GM04504 (cell line): ENCODE measurements at regions not wholly inside any gene's neighbourhood (a gene's known extent, or its start where the extent isn't known, plus 50 kb on each side); places are given as distances from the start of the nearest gene placed in this dataset.

Experiments used
- DNase-seq: peaks from one replicate; pipeline ENCODE4 v3.0.0-alpha.2; 2012; ENCODE audit warnings: low read depth

- DNase-seq: no peak
Measured at GRCh38 chr2:203789618-203790017, 78.0 kb upstream of the CTLA4 start.

GRCh38 chr2:203790134-203790852 is 77.3 kb upstream of the CTLA4 start:
- DNase-seq: no peak

GRCh38 chr2:203796248-203797010 is 71.1 kb upstream of the CTLA4 start:
- DNase-seq: no peak

GRCh38 chr2:203797276-203797675 is 70.3 kb upstream of the CTLA4 start:
- no peak for DNase-seq

GRCh38 chr2:203797712-203798111 is 69.9 kb upstream of the CTLA4 start:
- DNase-seq: no peak

GRCh38 chr2:203798296-203799087 is 69.1 kb upstream of the CTLA4 start:
- no peak for DNase-seq

- DNase-seq: no peak
Measured at GRCh38 chr2:203799908-203800307, 67.7 kb upstream of the CTLA4 start.

- no peak for DNase-seq
Measured at GRCh38 chr2:203800783-203801182, 66.8 kb upstream of the CTLA4 start.

GRCh38 chr2:203802342-203803052 is 65.1 kb upstream of the CTLA4 start:
- peak; percentile 85 for DNase-seq

- DNase-seq: no peak
Measured at GRCh38 chr2:203803053-203803429, 64.5 kb upstream of the CTLA4 start.

- peak; percentile 98 for DNase-seq
Measured at GRCh38 chr2:203804070-203804469, 63.5 kb upstream of the CTLA4 start.

- no peak for DNase-seq
Measured at GRCh38 chr2:203804764-203805485, 62.6 kb upstream of the CTLA4 start.

- no peak for DNase-seq
Measured at GRCh38 chr2:203805486-203805838, 62.1 kb upstream of the CTLA4 start.

GRCh38 chr2:203806761-203807160 is 60.8 kb upstream of the CTLA4 start:
- no peak for DNase-seq

- peak; percentile 83 for DNase-seq
Measured at GRCh38 chr2:203808046-203808750, 59.4 kb upstream of the CTLA4 start.

GRCh38 chr2:203809084-203809521 is 58.5 kb upstream of the CTLA4 start:
- DNase-seq: no peak

GRCh38 chr2:203809991-203810510 is 57.5 kb upstream of the CTLA4 start:
- DNase-seq: no peak

- peak; percentile 75 for DNase-seq
Measured at GRCh38 chr2:203811491-203812221, 55.9 kb upstream of the CTLA4 start.

- DNase-seq: no peak
Measured at GRCh38 chr2:203812294-203813221, 55.0 kb upstream of the CTLA4 start.
